ENCODE measurements at regions not wholly inside any gene's neighbourhood (a gene's known extent, or its start where the extent isn't known, plus 50 kb on each side); places are given as distances from the start of the nearest gene placed in this dataset.

DNA sequence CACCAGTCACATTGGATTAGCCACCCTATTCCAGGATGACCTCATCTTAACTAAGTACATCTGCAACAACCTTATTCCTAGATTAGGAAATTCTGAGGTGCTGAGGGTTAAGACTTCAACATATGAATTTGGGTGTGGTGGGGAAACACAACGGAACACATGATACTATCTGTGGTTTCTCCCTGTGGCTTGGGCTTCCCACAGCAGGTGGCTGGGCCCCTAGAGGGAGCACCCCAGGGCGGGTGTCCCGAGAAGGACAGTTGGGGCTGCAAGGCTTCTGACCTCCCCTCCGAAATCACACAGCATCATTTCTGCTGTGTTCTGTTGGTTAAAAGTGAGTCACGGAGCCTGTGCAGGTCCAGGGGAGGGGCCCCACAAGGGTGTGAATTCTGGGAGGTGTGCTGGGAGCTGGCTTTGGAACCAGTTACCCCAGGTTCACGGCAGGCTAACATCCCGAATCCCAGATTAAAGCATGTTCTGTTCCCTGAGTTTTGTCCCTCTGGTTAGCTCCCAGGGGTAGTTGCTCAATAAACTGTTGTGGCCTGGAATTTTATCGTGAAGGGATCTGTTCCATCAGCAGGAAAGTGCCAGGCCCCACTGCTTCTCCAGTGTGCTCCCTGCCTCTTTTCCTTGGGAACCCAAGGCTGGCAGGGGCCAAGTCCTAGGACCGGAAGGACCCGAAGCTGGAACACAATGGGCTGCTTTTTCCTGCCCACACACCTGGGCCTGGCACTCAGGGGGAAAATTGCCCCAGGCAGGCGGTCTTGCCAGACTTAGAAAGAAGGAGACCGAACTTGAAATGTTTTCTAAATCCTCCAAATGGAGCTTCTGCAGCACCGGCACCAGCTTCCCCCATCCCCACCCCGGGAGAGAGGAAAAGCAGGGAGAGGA, 154.0 kb upstream of the WNT4 start:
- Histone ChIP-seq H3K4me3 (ENCODE audit: insufficient read depth, low read length) (no peak overlapping the region), H3K27me3 (ENCODE audit: insufficient read depth, low read length) (peaks cover 30% of the 10 kb centered on the region), H4K20me1 (ENCODE audit: insufficient read depth, low read length) (no peaks in the 10 kb centered on the region), H3K4me2 (ENCODE audit: insufficient read depth, low read length) (no peak overlapping the region), H3K79me2 (ENCODE audit: insufficient read depth, low read length) (no peaks in the 10 kb centered on the region), H3K9me3 (ENCODE audit: low read depth, low read length) (no peaks in the 10 kb centered on the region), H3K27ac (ENCODE audit: low read depth, low read length) (no peak overlapping the region), H2AFZ (ENCODE audit: low read length) (no peak overlapping the region), H3K36me3 (ENCODE audit: insufficient read depth, low read length) (no peaks in the 10 kb centered on the region), H3K4me1 (ENCODE audit: insufficient read depth, low read length) (no peaks in the 10 kb centered on the region)
- TF ChIP-seq, protein P1, sequence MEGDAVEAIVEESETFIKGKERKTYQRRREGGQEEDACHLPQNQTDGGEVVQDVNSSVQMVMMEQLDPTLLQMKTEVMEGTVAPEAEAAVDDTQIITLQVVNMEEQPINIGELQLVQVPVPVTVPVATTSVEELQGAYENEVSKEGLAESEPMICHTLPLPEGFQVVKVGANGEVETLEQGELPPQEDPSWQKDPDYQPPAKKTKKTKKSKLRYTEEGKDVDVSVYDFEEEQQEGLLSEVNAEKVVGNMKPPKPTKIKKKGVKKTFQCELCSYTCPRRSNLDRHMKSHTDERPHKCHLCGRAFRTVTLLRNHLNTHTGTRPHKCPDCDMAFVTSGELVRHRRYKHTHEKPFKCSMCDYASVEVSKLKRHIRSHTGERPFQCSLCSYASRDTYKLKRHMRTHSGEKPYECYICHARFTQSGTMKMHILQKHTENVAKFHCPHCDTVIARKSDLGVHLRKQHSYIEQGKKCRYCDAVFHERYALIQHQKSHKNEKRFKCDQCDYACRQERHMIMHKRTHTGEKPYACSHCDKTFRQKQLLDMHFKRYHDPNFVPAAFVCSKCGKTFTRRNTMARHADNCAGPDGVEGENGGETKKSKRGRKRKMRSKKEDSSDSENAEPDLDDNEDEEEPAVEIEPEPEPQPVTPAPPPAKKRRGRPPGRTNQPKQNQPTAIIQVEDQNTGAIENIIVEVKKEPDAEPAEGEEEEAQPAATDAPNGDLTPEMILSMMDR (IDR thresholded peaks at IDR 0.05; ENCODE audit: extremely low read depth, low read depth, low read length) = no peak
- no peak for DNase-seq (ENCODE audit: insufficient read length, low spot score, missing footprints)

DNA sequence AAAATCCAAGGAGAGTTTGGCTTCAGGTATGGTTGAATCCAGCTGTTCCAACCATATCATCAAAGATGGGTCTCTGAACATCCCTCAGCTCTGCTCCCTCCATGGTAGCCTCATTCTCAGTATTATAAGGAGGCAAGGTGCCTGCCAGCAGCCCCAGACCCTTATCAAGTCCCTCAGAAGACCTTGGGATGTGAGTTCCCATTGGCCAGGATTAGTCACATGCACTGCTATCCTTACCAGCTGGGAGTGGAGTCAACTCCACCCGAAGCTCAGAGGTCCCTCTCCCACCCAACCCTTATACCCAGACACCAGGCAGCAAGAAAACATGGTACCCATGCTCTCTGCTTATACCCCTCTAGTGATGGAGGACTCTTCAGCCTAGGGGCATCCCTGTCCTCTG, 153.7 kb upstream of the ZBTB40 start:
- Histone ChIP-seq H3K4me1 (ENCODE audit: insufficient read depth, low read length) (no peaks in the 10 kb centered on the region), H3K9me3 (ENCODE audit: low read depth, low read length) (no peaks in the 10 kb centered on the region), H2AFZ (ENCODE audit: low read length) (no peak overlapping the region), H3K4me2 (ENCODE audit: insufficient read depth, low read length) (no peak overlapping the region), H3K27ac (ENCODE audit: low read depth, low read length) (no peak overlapping the region), H3K4me3 (ENCODE audit: insufficient read depth, low read length) (no peak overlapping the region), H3K27me3 (ENCODE audit: insufficient read depth, low read length) (peaks cover 30% of the 10 kb centered on the region), H3K79me2 (ENCODE audit: insufficient read depth, low read length) (no peaks in the 10 kb centered on the region), H3K36me3 (ENCODE audit: insufficient read depth, low read length) (no peaks in the 10 kb centered on the region), H4K20me1 (ENCODE audit: insufficient read depth, low read length) (no peaks in the 10 kb centered on the region)
- TF ChIP-seq, protein P1 (IDR thresholded peaks at IDR 0.05; ENCODE audit: extremely low read depth, low read depth, low read length) = no peak
- no peak for DNase-seq (ENCODE audit: insufficient read length, low spot score, missing footprints)

DNA sequence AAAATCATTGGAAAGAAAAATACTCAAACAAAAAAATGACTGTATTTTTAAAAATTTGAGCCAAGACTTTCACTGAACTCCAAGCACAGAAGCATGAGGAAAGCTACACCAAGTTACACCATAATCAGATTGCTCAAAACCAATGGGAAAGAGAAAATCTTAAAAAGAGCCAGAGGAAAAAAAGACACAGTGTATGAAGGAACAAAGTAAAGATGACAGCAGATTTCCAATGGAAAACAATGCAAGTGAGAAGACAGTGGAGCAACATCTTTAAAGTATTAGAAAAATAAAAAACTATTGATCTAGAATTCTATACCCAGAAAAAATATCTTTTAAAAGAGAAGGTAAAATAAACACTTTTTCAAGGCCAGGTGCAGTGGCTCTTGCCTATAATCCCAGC, 147.8 kb upstream of the ZBTB40 start:
- Histone ChIP-seq H4K20me1 (ENCODE audit: insufficient read depth, low read length) (no peaks in the 10 kb centered on the region), H3K9me3 (ENCODE audit: low read depth, low read length) (no peaks in the 10 kb centered on the region), H3K27me3 (ENCODE audit: insufficient read depth, low read length) (peaks cover 17% of the 10 kb centered on the region), H3K4me2 (ENCODE audit: insufficient read depth, low read length) (no peak overlapping the region), H3K79me2 (ENCODE audit: insufficient read depth, low read length) (no peaks in the 10 kb centered on the region), H3K4me1 (ENCODE audit: insufficient read depth, low read length) (no peaks in the 10 kb centered on the region), H3K36me3 (ENCODE audit: insufficient read depth, low read length) (no peaks in the 10 kb centered on the region), H3K4me3 (ENCODE audit: insufficient read depth, low read length) (no peak overlapping the region), H3K27ac (ENCODE audit: low read depth, low read length) (no peak overlapping the region), H2AFZ (ENCODE audit: low read length) (no peak overlapping the region)
- TF ChIP-seq, protein P1 (IDR thresholded peaks at IDR 0.05; ENCODE audit: extremely low read depth, low read depth, low read length) = no peak
- no peak for DNase-seq (ENCODE audit: insufficient read length, low spot score, missing footprints)

DNA sequence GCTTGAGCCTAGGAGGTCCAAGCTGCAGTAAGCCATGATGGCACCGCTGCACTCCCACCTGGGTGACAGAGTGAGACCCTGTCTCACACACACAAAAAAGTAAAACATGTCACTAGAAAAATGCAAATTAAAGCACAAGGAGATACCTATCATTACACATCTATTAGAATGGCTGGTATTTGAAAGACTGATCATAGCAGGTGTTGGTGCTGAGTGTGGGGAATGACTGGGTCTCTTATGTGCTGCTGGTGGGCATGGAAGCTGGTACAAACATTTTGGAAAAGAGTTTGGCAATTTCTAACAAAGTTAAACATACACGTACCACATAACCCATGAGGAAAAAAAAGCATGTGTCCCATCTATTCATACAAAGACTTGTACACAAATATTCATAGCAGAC, 142.1 kb upstream of the ZBTB40 start:
- no peak overlapping the region for H3K4me3 ChIP-seq (ENCODE audit: insufficient read depth, low read length)
- no peak overlapping the region for H3K27ac ChIP-seq (ENCODE audit: low read depth, low read length)
- DNase-seq (ENCODE audit: insufficient read length, low spot score, missing footprints) = no peak
- H2AFZ ChIP-seq (ENCODE audit: low read length) = no peak overlapping the region
- H3K4me2 ChIP-seq (ENCODE audit: insufficient read depth, low read length) = no peak overlapping the region
- H4K20me1 ChIP-seq (ENCODE audit: insufficient read depth, low read length) = no peaks in the 10 kb centered on the region
- no peaks in the 10 kb centered on the region for H3K36me3 ChIP-seq (ENCODE audit: insufficient read depth, low read length)
- no peaks in the 10 kb centered on the region for H3K79me2 ChIP-seq (ENCODE audit: insufficient read depth, low read length)
- TF ChIP-seq, protein P1 (IDR thresholded peaks at IDR 0.05; ENCODE audit: extremely low read depth, low read depth, low read length) = no peak
- H3K4me1 ChIP-seq (ENCODE audit: insufficient read depth, low read length) = no peaks in the 10 kb centered on the region
- peaks cover 25% of the 10 kb centered on the region for H3K27me3 ChIP-seq (ENCODE audit: insufficient read depth, low read length)
- H3K9me3 ChIP-seq (ENCODE audit: low read depth, low read length) = no peaks in the 10 kb centered on the region

All from osteoblast (primary cell).